GM19099 (cell line): ENCODE measurements at regions not wholly inside any gene's neighbourhood (a gene's known extent, or its start where the extent isn't known, plus 50 kb on each side); places are given as distances from the start of the nearest gene placed in this dataset.

Experiments
- POLR2A ChIP-seq: IDR thresholded peaks from 3 replicates; pipeline ENCODE4 v1.6.1; 2011; ENCODE audit warnings: low read depth; ENCODE audit not compliant: insufficient read length; ENCODE audit errors: extremely low read depth

GRCh38 chr3:194888916-194889315, 203.2 kb downstream of the FAM43A start:
- no peak for TF ChIP-seq POLR2A

GRCh38 chr3:194890091-194890490, 204.4 kb downstream of the FAM43A start:
- TF ChIP-seq POLR2A, result no peak

- no peak for TF ChIP-seq POLR2A
Observed at GRCh38 chr3:194893121-194893987, 207.7 kb downstream of the FAM43A start.

DNA sequence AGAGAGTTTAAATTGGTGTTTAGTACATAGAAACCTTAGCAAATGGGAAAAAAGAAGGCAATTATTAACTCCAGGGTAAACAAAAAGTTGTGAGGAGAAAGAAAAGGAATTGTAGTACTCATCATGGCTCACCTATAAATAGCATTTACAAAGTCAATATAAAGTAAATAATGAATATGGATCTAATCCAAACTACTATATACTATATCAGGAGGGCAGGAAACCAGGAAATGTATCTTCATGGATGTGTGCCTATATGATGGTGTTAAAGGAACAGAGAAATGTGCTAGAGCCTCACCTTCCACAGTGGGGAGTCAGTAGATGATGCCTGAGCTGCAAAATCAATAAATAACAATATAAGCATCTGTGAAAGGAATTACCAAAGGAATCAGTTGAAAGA, 208.9 kb downstream of the FAM43A start:
- no peak for TF ChIP-seq POLR2A

DNA sequence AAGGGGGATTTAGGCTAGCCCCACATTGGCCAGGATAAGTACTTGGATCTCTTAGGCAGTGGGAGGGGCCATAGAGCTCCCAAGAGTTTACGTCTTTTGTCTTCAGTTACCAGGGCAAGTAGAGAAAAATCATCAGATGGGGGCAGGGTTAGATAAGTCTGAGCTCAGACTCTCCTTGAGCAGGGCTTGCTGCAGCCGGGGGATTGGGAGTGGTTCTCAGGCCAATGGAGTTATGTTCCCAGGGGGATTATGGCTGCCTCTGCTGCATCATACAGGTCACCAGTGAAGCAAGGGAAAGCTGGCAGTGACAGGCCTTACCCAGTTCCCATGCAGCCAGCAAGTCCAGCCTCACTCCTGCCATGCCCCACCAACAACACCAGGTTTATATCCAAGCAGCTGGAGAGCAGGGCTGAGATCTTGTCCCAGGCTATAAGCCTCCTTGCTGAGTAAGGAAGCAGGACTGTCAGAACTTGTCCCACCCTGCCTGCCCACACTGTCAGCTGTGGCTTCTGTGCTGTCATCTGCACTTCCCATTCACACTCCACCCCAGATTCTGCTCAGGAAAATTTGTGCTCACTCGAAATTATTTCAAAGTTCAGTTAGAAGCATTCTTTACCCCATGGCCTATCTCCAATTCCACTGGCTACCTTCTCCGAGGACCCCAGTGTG, 215.3 kb downstream of the FAM43A start:
- no peak for TF ChIP-seq POLR2A

DNA sequence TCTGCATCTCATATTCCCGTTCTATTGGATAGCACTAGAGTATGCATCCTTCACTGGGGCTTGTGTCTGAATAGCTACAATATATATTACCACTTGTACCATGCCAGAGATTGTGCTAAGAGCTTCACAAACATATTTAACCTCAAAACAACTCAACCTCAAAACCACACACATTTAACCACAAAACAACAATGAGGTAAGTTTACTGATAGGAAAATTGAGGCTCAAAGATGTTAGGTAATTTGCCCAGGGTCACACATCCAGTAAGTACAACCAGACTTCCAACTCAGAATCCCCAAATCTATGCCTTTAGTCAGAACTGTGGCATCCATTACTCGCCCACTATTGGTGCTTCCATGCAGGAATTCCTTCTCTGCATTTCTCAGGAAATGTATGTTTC, 220.0 kb downstream of the FAM43A start:
- no peak for TF ChIP-seq POLR2A

GRCh38 chr3:194906229-194906629, 220.5 kb downstream of the FAM43A start:
- no peak for TF ChIP-seq POLR2A

GRCh38 chr3:194906970-194907629, 221.4 kb downstream of the FAM43A start:
- no peak for TF ChIP-seq POLR2A

- TF ChIP-seq POLR2A, result no peak
Observed at GRCh38 chr3:194907811-194908210, 222.1 kb downstream of the FAM43A start.

- TF ChIP-seq POLR2A, result no peak
Observed at GRCh38 chr3:194908496-194908895, 222.8 kb downstream of the FAM43A start.

- no peak for TF ChIP-seq POLR2A
Observed at GRCh38 chr3:194908972-194909371, 223.3 kb downstream of the FAM43A start.

- no peak for TF ChIP-seq POLR2A
Observed at GRCh38 chr3:194910414-194910984, 224.8 kb downstream of the FAM43A start.

- TF ChIP-seq POLR2A, result no peak
Observed at GRCh38 chr3:194913316-194913715, 227.6 kb downstream of the FAM43A start.

DNA sequence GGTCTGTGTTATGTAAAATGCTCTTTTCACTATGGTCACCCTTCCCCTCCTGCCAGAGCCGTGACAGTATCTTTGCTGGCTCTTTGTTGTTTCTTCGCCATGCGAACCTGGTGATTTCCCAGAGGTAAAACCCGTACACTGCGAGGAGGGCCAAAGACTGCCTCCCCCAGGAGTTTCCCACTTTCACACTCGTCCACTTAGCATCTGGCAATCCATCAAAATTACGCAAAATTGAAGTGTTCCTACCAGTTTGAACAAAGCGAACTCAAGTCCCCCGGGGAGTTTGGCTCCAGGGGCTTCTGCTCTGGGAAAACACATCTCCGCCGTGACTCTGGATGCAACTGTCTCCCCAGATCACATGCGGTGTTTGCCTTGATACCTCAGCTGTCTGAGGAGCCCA, 239.9 kb downstream of the FAM43A start:
- no peak for TF ChIP-seq POLR2A

- TF ChIP-seq POLR2A, result no peak
Observed at GRCh38 chr3:194928227-194928626, 242.5 kb downstream of the FAM43A start.
